SK-N-MC (cell line): ENCODE measurements at regions not wholly inside any gene's neighbourhood (a gene's known extent, or its start where the extent isn't known, plus 50 kb on each side); places are given as distances from the start of the nearest gene placed in this dataset.

Source experiments
- EZH2 ChIP-seq: fragments of 200-600 bp; sonication (generic); IDR thresholded peaks from one replicate; pipeline ENCODE4 v1.6.1; 2017; ENCODE audit warnings: antibody characterized with exemption
- FOXP2 ChIP-seq: optimal IDR thresholded peaks from 2 replicates; pipeline ENCODE3; 2011; ENCODE audit warnings: mild to moderate bottlenecking, moderate library complexity; ENCODE audit not compliant: insufficient read depth; ENCODE audit errors: extremely low read length, control extremely low read depth
- POLR2AphosphoS5 ChIP-seq: IDR thresholded peaks from 2 replicates; pipeline ENCODE4 v1.6.1; 2012; ENCODE audit warnings: mild to moderate bottlenecking, low read depth, low read length, borderline replicate concordance

DNA sequence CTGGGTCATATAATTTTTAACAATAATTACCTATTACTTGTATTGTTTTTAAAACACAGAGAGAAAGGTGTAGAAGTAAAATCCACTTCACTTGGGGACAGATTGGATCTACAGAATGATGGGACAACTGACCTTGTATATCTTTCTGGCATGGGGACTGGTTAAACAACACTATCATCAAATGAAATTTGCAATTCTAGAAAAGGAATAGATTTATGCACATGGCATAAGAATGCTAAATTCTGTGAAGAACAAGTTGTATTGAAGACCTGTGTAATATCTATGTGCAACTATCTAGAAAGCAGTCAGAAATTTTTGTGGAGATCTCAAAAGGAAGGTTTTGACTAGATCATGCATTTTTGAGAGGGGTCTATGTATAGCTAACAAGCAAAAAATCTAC lies 106.3 kb upstream of the BMP5 start:
- TF ChIP-seq POLR2AphosphoS5 (no peak), EZH2 (no peak), FOXP2 (no peak)
